NCI-H69 (cell line): ENCODE measurements at regions not wholly inside any gene's neighbourhood (a gene's known extent, or its start where the extent isn't known, plus 50 kb on each side); places are given as distances from the start of the nearest gene placed in this dataset.
"Not testable (repeated sequence)": the region's sequence is repeated elsewhere in the genome, so short reads cannot be mapped to it uniquely, and the experiment has no call there.

Experiments used
- DNase-seq: peaks from one replicate; lab custom pipeline; 2025; lab: John Stamatoyannopoulos, UW

- DNase-seq: no peak
These were observed 111.4 kb upstream of the TIAM1 start for GRCh38 chr21:31455506-31455905.

GRCh38 chr21:31450980-31451379 lies 106.9 kb upstream of the TIAM1 start:
- no peak for DNase-seq

- no peak for DNase-seq
These were observed 106.0 kb upstream of the TIAM1 start for GRCh38 chr21:31449921-31450535.

GRCh38 chr21:31448496-31448895 lies 104.4 kb upstream of the TIAM1 start:
- DNase-seq: no peak

GRCh38 chr21:31447505-31447904 lies 103.4 kb upstream of the TIAM1 start:
- DNase-seq: no peak

- no peak for DNase-seq
These were observed 102.3 kb upstream of the TIAM1 start for GRCh38 chr21:31446226-31446855.

- no peak for DNase-seq
These were observed 101.1 kb upstream of the TIAM1 start for GRCh38 chr21:31445137-31445536.

GRCh38 chr21:31443736-31444521 lies 99.9 kb upstream of the TIAM1 start:
- no peak for DNase-seq

- DNase-seq: no peak
These were observed 98.3 kb upstream of the TIAM1 start for GRCh38 chr21:31442339-31442738.

GRCh38 chr21:31429506-31429905 lies 85.4 kb upstream of the TIAM1 start:
- peak; percentile 55 for DNase-seq

- DNase-seq: no peak
These were observed 82.3 kb upstream of the TIAM1 start for GRCh38 chr21:31426235-31426797.

- no peak for DNase-seq
These were observed 81.1 kb upstream of the TIAM1 start for GRCh38 chr21:31425138-31425537.

GRCh38 chr21:31424058-31424457 lies 80.0 kb upstream of the TIAM1 start:
- no peak for DNase-seq

- DNase-seq: no peak
These were observed 76.9 kb upstream of the TIAM1 start for GRCh38 chr21:31420988-31421387.

GRCh38 chr21:31420354-31420753 lies 76.3 kb upstream of the TIAM1 start:
- DNase-seq: no peak

GRCh38 chr21:31418377-31419001 lies 74.4 kb upstream of the TIAM1 start:
- DNase-seq: no peak

- DNase-seq: not testable (repeated sequence)
These were observed 73.2 kb upstream of the TIAM1 start for GRCh38 chr21:31417214-31417613.

GRCh38 chr21:31416465-31416864 lies 72.4 kb upstream of the TIAM1 start:
- no peak for DNase-seq

GRCh38 chr21:31414263-31415000 lies 70.4 kb upstream of the TIAM1 start:
- no peak for DNase-seq

- DNase-seq: no peak
These were observed 69.6 kb upstream of the TIAM1 start for GRCh38 chr21:31413698-31414097.

GRCh38 chr21:31410499-31411131 lies 66.6 kb upstream of the TIAM1 start:
- DNase-seq: no peak
